Heart right ventricle (tissue), 16 donors: ENCODE measurements at regions not wholly inside any gene's neighbourhood (a gene's known extent, or its start where the extent isn't known, plus 50 kb on each side); places are given as distances from the start of the nearest gene placed in this dataset.

ENCODE experiments used
- ATAC-seq, 8 donors: fragments of 200-7000 bp; cut with Tn5 transposase; one replicate each; pipeline ENCODE4 v1.9.1; 2020; ENCODE audit warnings: mild to moderate bottlenecking in 8 of 8, moderate library complexity in 8 of 8, moderate number of reproducible peaks in 1 of 8
- DNase-seq, 2 donors: peaks; one replicate each; pipeline ENCODE4 v3.0.0-alpha.2; 2020
- H3K27ac ChIP-seq, 10 donors: fragments of 200-600 bp; sonication (generic) in 2 of 10; one replicate each; pipeline versions ENCODE4 v1.5.0 to v1.8.0; 2020 to 2022; ENCODE audit warnings: mild to moderate bottlenecking in 3 of 10
- H3K27me3 ChIP-seq, 7 donors: fragments of 200-600 bp; one replicate each; pipeline ENCODE4 v1.8.0; 2021 to 2022; ENCODE audit warnings: mild to moderate bottlenecking in 2 of 7
- H3K36me3 ChIP-seq, 9 donors: fragments of 200-600 bp; sonication (generic) in 1 of 9; one replicate each; pipeline versions ENCODE4 v1.5.0 to v1.8.0; 2020 to 2022; ENCODE audit warnings: mild to moderate bottlenecking in 2 of 9
- H3K4me1 ChIP-seq, 9 donors: fragments of 200-600 bp; sonication (generic) in 1 of 9; one replicate each; pipeline versions ENCODE4 v1.5.0 to v1.8.0; 2020 to 2022; ENCODE audit warnings: mild to moderate bottlenecking in 4 of 9
- H3K4me3 ChIP-seq, 10 donors: fragments of 200-600 bp; sonication (generic) in 2 of 10; one replicate each; pipeline versions ENCODE4 v1.5.0 to v1.8.0; 2020 to 2022; ENCODE audit warnings: mild to moderate bottlenecking in 7 of 10, moderate library complexity in 2 of 10
- H3K9me3 ChIP-seq, 11 donors: fragments of 200-600 bp in 10 of 11; sonication (generic) in 2 of 11; one replicate each; pipeline versions ENCODE4 v1.5.0 to v1.8.0; 2013 to 2022; ENCODE audit warnings: mild to moderate bottlenecking in 2 of 11, control low read depth in 1 of 11, moderate library complexity in 1 of 11
- CTCF ChIP-seq, 9 donors: fragments of 200-600 bp; sonication (generic) in 2 of 9; IDR thresholded peaks; one replicate each; pipeline versions ENCODE4 v1.5.0 to v1.8.0; 2021 to 2022; ENCODE audit warnings: antibody characterized with exemption in 9 of 9, mild to moderate bottlenecking in 5 of 9, moderate library complexity in 1 of 9
- WGBS, 2 donors: extraction: QIAGEN DNeasy Blood & Tissue Kit; methylation state at CpG; one replicate each; pipeline ENCODE4 v1.1.7; 2013; ENCODE audit warnings: inconsistent platforms in 1 of 2; 5-methylcytosine and 5-hydroxymethylcytosine counted together
- intact Hi-C, 10 donors: fragments of 100-400 bp; cut with DNase I; formaldehyde crosslinking; loops; one replicate each; pipeline versions ENCODE4 v1.11.1 to v1.14.2; 2022
- donor health status: Arrhythmogenic right ventricular cardiomyopathy.
- donor health status: ischemic (EF 13 %, LVEDD 7.1; RV severe dilation, severe dysfunction).
- donor health status: healthy with polysubstance abuse.
- donor health status: DM: no; HTN: yes; CAD: no.
- donor health status: DM: no; HTN: no; CAD: no.
- donor health status: ischemic (EF 25% LVEDD 6.9; RV normal size, moderate dysfunction).
- donor health status: ischemic (EF 25% LVEDD 5.7; RV mildly dilated, moderate dysfunction).
- donor health status: healthy.
- donor health status: DM: yes; HTN: yes; CAD: no.
- donor health status: Ischemic cardiomyopathy.
- donor health status: ischemic (EF 35%, LVEDD 5.7; RV mildly dilated, moderate dysfunction).
- donor health status: nonischemic (EF 11% LVEDD 7.7; RV severe dilation, severe dysfunction).
- donor health status: DM: yes; HTN: yes; CAD: no.
- donor health status: PGD.
- donor health status: ischemic (EF 29% LVEDD 5.4; RV normal size, mild dysfunction).
- donor health status: nonischemic (EF 23%, LVEDD 6.1; RV moderate dilation, normal function).

GRCh38 chr6:164252948-164253347 lies 838.4 kb downstream of the QKI start:
- Histone ChIP-seq H3K36me3 (no peaks in the 10 kb centered on the region), H3K4me1 (no peaks in the 10 kb centered on the region), H3K9me3 (no peaks in the 10 kb centered on the region), H3K4me3 (no peak overlapping the region), H3K27me3 (no peaks in the 10 kb centered on the region), H3K27ac (no peak overlapping the region)
- no peak for DNase-seq
- intact Hi-C loops = no loop called here
- TF ChIP-seq CTCF (IDR thresholded peaks at IDR 0.05) = no peak
- ATAC-seq = no peak
- 41 to 42% methylated on average over 3 of the region's 3 CpGs for WGBS, 2 donors

GRCh38 chr6:164252291-164252690 lies 837.8 kb downstream of the QKI start:
- no peaks in the 10 kb centered on the region for H3K4me1 ChIP-seq
- no peak overlapping the region for H3K27ac ChIP-seq
- H3K9me3 ChIP-seq = no peaks in the 10 kb centered on the region
- H3K4me3 ChIP-seq = no peak overlapping the region
- H3K36me3 ChIP-seq = no peaks in the 10 kb centered on the region
- 25 to 56% methylated on average over 1 of the region's 1 CpG for WGBS, 2 donors
- no peaks in the 10 kb centered on the region for H3K27me3 ChIP-seq
- peak in 2 of 8 donors; percentile 16 to 55 for ATAC-seq
- no peak for DNase-seq
- no peak for TF ChIP-seq CTCF (IDR thresholded peaks at IDR 0.05)
- intact Hi-C loops = no loop called here

- WGBS, 2 donors = 82 to 83% methylated on average over 7 of the region's 7 CpGs
- Histone ChIP-seq H3K4me3 (no peak overlapping the region), H3K36me3 (no peaks in the 10 kb centered on the region), H3K27me3 (no peaks in the 10 kb centered on the region), H3K9me3 (no peaks in the 10 kb centered on the region), H3K4me1 (no peaks in the 10 kb centered on the region), H3K27ac (no peak overlapping the region)
- TF ChIP-seq CTCF (IDR thresholded peaks at IDR 0.05) = no peak
- no peak for DNase-seq
- no peak for ATAC-seq
- intact Hi-C loops = no loop called here
Observed at GRCh38 chr6:164247106-164247505, 832.6 kb downstream of the QKI start.

- Histone ChIP-seq H3K9me3 (no peaks in the 10 kb centered on the region), H3K4me3 (no peak overlapping the region), H3K27me3 (no peaks in the 10 kb centered on the region), H3K36me3 (no peaks in the 10 kb centered on the region), H3K4me1 (no peaks in the 10 kb centered on the region), H3K27ac (no peak overlapping the region)
- intact Hi-C loops = no loop called here
- no peak for TF ChIP-seq CTCF (IDR thresholded peaks at IDR 0.05)
- DNase-seq = no peak
- whole genome bisulfite sequencing, 2 donors = 77 to 87% methylated on average over 4 of the region's 4 CpGs
- no peak for ATAC-seq
Observed at GRCh38 chr6:164246082-164246481, 831.6 kb downstream of the QKI start.

- ATAC-seq = no peak
- 95 to 98% methylated on average over 9 of the region's 9 CpGs for whole genome bisulfite sequencing, 2 donors
- H3K27me3 ChIP-seq = no peaks in the 10 kb centered on the region
Observed at GRCh38 chr6:164243949-164244348, 829.4 kb downstream of the QKI start.

More at GRCh38 chr6:164243949-164244348, 829.4 kb downstream of the QKI start:
- no peak overlapping the region for H3K4me3 ChIP-seq
- H3K9me3 ChIP-seq = no peaks in the 10 kb centered on the region
- no peak for DNase-seq
- H3K27ac ChIP-seq = no peak overlapping the region
- H3K36me3 ChIP-seq = no peaks in the 10 kb centered on the region
- no peak for TF ChIP-seq CTCF (IDR thresholded peaks at IDR 0.05)
- no peaks in the 10 kb centered on the region for H3K4me1 ChIP-seq
- intact Hi-C loops = no loop called here
